ENCODE measurements at regions not wholly inside any gene's neighbourhood (a gene's known extent, or its start where the extent isn't known, plus 50 kb on each side); places are given as distances from the start of the nearest gene placed in this dataset.

DNA sequence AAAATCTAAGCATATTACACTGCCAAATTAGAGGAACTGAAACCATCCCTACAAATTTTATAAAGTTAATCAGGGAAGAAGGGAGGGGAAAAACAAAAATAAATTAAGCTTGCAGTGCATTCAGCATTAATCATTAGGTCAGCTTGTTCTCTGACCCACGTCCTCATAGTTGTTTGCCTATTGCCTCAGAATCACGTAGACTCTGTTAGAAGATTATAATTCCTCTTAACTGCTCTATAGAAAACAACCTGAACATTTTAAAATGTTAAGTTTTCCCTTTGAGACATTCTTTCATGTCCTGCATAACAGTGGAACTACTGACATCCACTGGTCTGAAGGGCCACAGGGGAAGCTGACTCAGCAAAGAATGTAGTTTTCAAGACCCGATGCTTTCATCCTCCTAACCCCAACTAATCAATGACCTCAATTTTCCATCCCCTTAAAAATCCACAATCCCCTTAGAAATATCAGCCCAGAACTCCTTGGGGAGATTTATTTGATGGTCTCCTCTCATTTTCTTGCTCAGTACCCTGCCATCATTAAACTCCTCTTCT, 112.4 kb downstream of the FBXO4 start:
- H3K36me3 ChIP-seq = no peaks in the 10 kb centered on the region
- H3K4me1 ChIP-seq = no peaks in the 10 kb centered on the region
- H3K27me3 ChIP-seq = no peaks in the 10 kb centered on the region
- WGBS (ENCODE audit: insufficient coverage, low coverage, low lambda C conversion rate, missing lambda C conversion rate) = 23% methylated on average over 3 of the region's 3 CpGs
- H3K9me3 ChIP-seq = no peaks in the 10 kb centered on the region
- TF ChIP-seq POLR2A (IDR thresholded peaks at IDR 0.05) = no peak
- TF ChIP-seq, protein P1, sequence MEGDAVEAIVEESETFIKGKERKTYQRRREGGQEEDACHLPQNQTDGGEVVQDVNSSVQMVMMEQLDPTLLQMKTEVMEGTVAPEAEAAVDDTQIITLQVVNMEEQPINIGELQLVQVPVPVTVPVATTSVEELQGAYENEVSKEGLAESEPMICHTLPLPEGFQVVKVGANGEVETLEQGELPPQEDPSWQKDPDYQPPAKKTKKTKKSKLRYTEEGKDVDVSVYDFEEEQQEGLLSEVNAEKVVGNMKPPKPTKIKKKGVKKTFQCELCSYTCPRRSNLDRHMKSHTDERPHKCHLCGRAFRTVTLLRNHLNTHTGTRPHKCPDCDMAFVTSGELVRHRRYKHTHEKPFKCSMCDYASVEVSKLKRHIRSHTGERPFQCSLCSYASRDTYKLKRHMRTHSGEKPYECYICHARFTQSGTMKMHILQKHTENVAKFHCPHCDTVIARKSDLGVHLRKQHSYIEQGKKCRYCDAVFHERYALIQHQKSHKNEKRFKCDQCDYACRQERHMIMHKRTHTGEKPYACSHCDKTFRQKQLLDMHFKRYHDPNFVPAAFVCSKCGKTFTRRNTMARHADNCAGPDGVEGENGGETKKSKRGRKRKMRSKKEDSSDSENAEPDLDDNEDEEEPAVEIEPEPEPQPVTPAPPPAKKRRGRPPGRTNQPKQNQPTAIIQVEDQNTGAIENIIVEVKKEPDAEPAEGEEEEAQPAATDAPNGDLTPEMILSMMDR (IDR thresholded peaks at IDR 0.05) = no peak
- intact Hi-C loops (cut with DNase I) = no loop called here
- H3K4me3 ChIP-seq = no peak overlapping the region
- no peak overlapping the region for H3K27ac ChIP-seq
- DNase-seq (no peak), ATAC-seq (peak in 1 of 4 donors; percentile 61)

DNA sequence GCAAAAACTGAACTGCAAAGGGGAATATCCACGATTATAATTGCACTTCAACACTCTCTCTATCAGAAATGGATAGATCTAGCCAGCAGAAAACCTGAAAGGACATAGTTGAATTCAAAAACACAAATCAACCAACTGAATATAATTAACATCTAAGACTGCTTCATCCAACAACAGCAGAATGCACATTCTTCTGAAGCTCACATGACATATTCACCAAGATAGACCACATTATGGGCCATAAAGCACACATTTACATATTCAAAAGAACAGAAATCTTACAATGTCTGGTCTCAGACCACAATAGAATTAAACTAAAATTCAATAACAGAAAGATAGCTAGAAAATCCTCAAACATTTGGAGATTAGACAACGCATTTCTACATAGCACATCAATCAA, 118.3 kb downstream of the FBXO4 start:
- ATAC-seq = no peak
- no peaks in the 10 kb centered on the region for H3K36me3 ChIP-seq
- H3K27ac ChIP-seq = no peak overlapping the region
- no peaks in the 10 kb centered on the region for H3K27me3 ChIP-seq
- H3K9me3 ChIP-seq = no peaks in the 10 kb centered on the region
- no peak overlapping the region for H3K4me3 ChIP-seq
- no peak for DNase-seq
- intact Hi-C loops (cut with DNase I) = no loop called here
- 69% methylated on average over 2 of the region's 2 CpGs for WGBS (ENCODE audit: insufficient coverage, low coverage, low lambda C conversion rate, missing lambda C conversion rate)
- TF ChIP-seq POLR2A (IDR thresholded peaks at IDR 0.05) = no peak
- TF ChIP-seq, protein P1 (IDR thresholded peaks at IDR 0.05) = no peak
- H3K4me1 ChIP-seq = no peaks in the 10 kb centered on the region

DNA sequence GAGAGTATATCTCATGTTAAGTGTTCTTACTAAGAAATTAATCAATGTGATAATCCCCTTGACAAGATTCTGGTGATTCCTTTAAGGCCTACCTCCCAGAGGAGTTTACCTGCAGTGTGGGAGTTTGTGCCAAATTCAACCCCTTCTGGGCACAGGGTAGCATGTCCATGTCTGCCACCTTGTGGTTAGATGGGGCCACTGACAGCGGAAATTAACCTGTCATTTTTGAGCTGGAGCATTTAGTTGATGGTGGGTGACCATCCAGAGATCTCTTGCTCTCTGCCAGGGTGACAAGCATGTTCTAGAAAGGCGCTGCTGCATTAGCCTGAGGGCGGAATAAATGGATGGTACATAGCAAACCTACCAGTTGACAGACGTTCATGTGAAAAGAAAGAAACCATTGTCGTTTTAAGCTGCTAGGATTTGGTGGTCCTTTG, 132.2 kb downstream of the FBXO4 start:
- no peaks in the 10 kb centered on the region for H3K9me3 ChIP-seq
- no peak overlapping the region for H3K27ac ChIP-seq
- no peaks in the 10 kb centered on the region for H3K4me1 ChIP-seq
- H3K27me3 ChIP-seq = no peaks in the 10 kb centered on the region
- peak in 2 of 3 donors; percentile 32 to 68 for DNase-seq
- ATAC-seq = peak; percentile 88 to 92 (median 91)
- intact Hi-C loops (cut with DNase I) = loop anchor here in 1 of 2 donors (10.0 kb wide), 1 partner anchor 202 kb away; no protein-coding TSS in a partner anchor
- H3K36me3 ChIP-seq = no peaks in the 10 kb centered on the region
- WGBS (ENCODE audit: insufficient coverage, low coverage, low lambda C conversion rate, missing lambda C conversion rate) = 19% methylated on average over 5 of the region's 5 CpGs
- H3K4me3 ChIP-seq = no peak overlapping the region
- TF ChIP-seq, protein P1 (IDR thresholded peaks at IDR 0.05) = peak; percentile 65 to 81 (median 75)
- TF ChIP-seq POLR2A (IDR thresholded peaks at IDR 0.05) = no peak

DNA sequence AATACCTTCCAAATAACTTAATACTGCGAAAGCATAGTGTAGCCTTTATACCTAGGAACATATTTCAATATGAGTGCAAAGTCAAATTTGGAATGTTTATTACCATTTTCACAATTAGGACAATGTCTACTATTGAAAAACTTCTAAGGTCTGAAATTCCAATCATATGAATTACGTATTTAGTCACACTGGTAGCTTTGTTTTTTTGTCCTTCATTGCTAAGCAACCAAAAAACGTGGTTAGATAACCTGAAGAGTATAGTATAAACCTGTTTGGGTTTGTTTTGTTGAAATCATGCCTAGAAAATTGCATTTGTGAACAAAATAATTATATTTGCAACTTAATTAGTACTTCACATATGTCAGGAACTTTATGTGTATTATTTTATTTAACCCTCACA, 134.2 kb downstream of the FBXO4 start:
- intact Hi-C loops (cut with DNase I) = loop anchor here in 1 of 2 donors (10.0 kb wide), 1 partner anchor 204 kb away; no protein-coding TSS in a partner anchor
- Histone ChIP-seq H3K4me1 (no peaks in the 10 kb centered on the region), H3K27me3 (no peaks in the 10 kb centered on the region), H3K9me3 (no peaks in the 10 kb centered on the region), H3K27ac (no peak overlapping the region), H3K4me3 (no peak overlapping the region), H3K36me3 (no peaks in the 10 kb centered on the region)
- TF ChIP-seq, protein P1 (IDR thresholded peaks at IDR 0.05) = no peak
- no peak for TF ChIP-seq POLR2A (IDR thresholded peaks at IDR 0.05)
- DNase-seq = no peak
- WGBS (ENCODE audit: insufficient coverage, low coverage, low lambda C conversion rate, missing lambda C conversion rate) = 49% methylated on average over 3 of the region's 3 CpGs
- no peak for ATAC-seq
